ENCODE measurements at regions not wholly inside any gene's neighbourhood (a gene's known extent, or its start where the extent isn't known, plus 50 kb on each side); places are given as distances from the start of the nearest gene placed in this dataset.

- H3K4me3 ChIP-seq (replicated peaks in 1 of 2; ENCODE audit: low read depth in 1 of 2, low read length in 2 of 2): no peak overlapping the region
- ATAC-seq (no peak), DNase-seq (ENCODE audit: low read depth, low spot score) (no peak)
- no TSS peak for BruUV-seq (replicated peaks)
- no peak overlapping the region for H3K27ac ChIP-seq (ENCODE audit: low read depth, low read length)
- H3K9me3 ChIP-seq (ENCODE audit: control insufficient read depth in 1 of 2, insufficient read depth in 1 of 2, low read depth in 1 of 2, low read length in 2 of 2): no peaks in the 10 kb centered on the region
- H3K27me3 ChIP-seq (ENCODE audit: insufficient read depth, low read length): no peaks in the 10 kb centered on the region
- ChIA-PET CTCF (no interaction called here), POLR2A (no interaction called here), RAD21 (ENCODE audit: low non-redundant PET in 1 of 2, low total read pairs in 2 of 2, uncharacterized antibody in 2 of 2, unreplicated experiment in 2 of 2) (no interaction called here)
- H3K4me2 ChIP-seq (ENCODE audit: low read length): no peak overlapping the region
- H4K20me1 ChIP-seq (ENCODE audit: insufficient read depth): no peaks in the 10 kb centered on the region
- H2AFZ ChIP-seq (ENCODE audit: low read depth, low read length, poor library complexity, severe bottlenecking): no peak overlapping the region
- TF ChIP-seq ELF1 (IDR thresholded peaks at IDR 0.05; ENCODE audit: borderline replicate concordance, low read depth) (no peak), EZH2 (IDR thresholded peaks at IDR 0.05) (no peak), FOSL1 (IDR thresholded peaks at IDR 0.05; ENCODE audit: low read depth) (no peak), EZH2phosphoT487 (IDR thresholded peaks at IDR 0.05; ENCODE audit: borderline replicate concordance) (no peak), POLR2AphosphoS5 (IDR thresholded peaks at IDR 0.05; ENCODE audit: low read depth, low read length) (no peak), POLR2A (IDR thresholded peaks at IDR 0.05; ENCODE audit: borderline replicate concordance, extremely low read depth, insufficient read depth, insufficient read length) (no peak), CBX3 (IDR thresholded peaks at IDR 0.05; ENCODE audit: low read depth) (no peak), ZFX (IDR thresholded peaks at IDR 0.05) (no peak), SP1 (IDR thresholded peaks at IDR 0.05; ENCODE audit: low read depth) (no peak), SRF (IDR thresholded peaks at IDR 0.05; ENCODE audit: low read depth) (no peak), EGR1 (IDR thresholded peaks at IDR 0.05; ENCODE audit: low read depth) (no peak)
- TF ChIP-seq, protein P1, sequence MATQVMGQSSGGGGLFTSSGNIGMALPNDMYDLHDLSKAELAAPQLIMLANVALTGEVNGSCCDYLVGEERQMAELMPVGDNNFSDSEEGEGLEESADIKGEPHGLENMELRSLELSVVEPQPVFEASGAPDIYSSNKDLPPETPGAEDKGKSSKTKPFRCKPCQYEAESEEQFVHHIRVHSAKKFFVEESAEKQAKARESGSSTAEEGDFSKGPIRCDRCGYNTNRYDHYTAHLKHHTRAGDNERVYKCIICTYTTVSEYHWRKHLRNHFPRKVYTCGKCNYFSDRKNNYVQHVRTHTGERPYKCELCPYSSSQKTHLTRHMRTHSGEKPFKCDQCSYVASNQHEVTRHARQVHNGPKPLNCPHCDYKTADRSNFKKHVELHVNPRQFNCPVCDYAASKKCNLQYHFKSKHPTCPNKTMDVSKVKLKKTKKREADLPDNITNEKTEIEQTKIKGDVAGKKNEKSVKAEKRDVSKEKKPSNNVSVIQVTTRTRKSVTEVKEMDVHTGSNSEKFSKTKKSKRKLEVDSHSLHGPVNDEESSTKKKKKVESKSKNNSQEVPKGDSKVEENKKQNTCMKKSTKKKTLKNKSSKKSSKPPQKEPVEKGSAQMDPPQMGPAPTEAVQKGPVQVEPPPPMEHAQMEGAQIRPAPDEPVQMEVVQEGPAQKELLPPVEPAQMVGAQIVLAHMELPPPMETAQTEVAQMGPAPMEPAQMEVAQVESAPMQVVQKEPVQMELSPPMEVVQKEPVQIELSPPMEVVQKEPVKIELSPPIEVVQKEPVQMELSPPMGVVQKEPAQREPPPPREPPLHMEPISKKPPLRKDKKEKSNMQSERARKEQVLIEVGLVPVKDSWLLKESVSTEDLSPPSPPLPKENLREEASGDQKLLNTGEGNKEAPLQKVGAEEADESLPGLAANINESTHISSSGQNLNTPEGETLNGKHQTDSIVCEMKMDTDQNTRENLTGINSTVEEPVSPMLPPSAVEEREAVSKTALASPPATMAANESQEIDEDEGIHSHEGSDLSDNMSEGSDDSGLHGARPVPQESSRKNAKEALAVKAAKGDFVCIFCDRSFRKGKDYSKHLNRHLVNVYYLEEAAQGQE (IDR thresholded peaks at IDR 0.05; ENCODE audit: low read depth): no peak
- no peaks in the 10 kb centered on the region for H3K4me1 ChIP-seq (ENCODE audit: control insufficient read depth in 1 of 2, insufficient read depth in 2 of 2, low read length in 2 of 2)
- H3K36me3 ChIP-seq (ENCODE audit: control insufficient read depth in 1 of 2, insufficient read depth in 2 of 2, low read length in 2 of 2): no peaks in the 10 kb centered on the region
- intact Hi-C loops (cut with micrococcal nuclease): no loop called here
- H3K9ac ChIP-seq (ENCODE audit: low read length): no peak overlapping the region
- no peaks in the 10 kb centered on the region for H3K9me2 ChIP-seq (ENCODE audit: insufficient read depth)
- H3K79me2 ChIP-seq (ENCODE audit: insufficient read depth, low read length): no peaks in the 10 kb centered on the region
Observed at GRCh38 chr1:222919478-222919865, 104.6 kb downstream of the DISP1 start.
